Esophagus muscularis mucosa (tissue), 4 donors: ENCODE measurements at regions not wholly inside any gene's neighbourhood (a gene's known extent, or its start where the extent isn't known, plus 50 kb on each side); places are given as distances from the start of the nearest gene placed in this dataset.

Source experiments
- DNase-seq: peaks from one replicate; pipeline ENCODE4 v3.0.0-alpha.2; 2017; ENCODE audit errors: extremely low spot score
- H3K27ac ChIP-seq, 4 donors: fragments of 200-600 bp; sonication (generic); replicated peaks in 1 of 4; 1 replicate in 3 of 4; 2 replicates in 1 of 4; pipeline ENCODE4 v1.5.1; 2016 to 2019; ENCODE audit warnings: mild to moderate bottlenecking in 1 of 4
- H3K27me3 ChIP-seq, 4 donors: fragments of 200-600 bp; sonication (generic); one replicate each; pipeline versions ENCODE4 v1.5.1 to v1.6.0; 2016 to 2019
- H3K36me3 ChIP-seq, 4 donors: fragments of 200-600 bp; sonication (generic); one replicate each; pipeline ENCODE4 v1.5.1; 2016 to 2019
- H3K4me1 ChIP-seq, 4 donors: fragments of 200-600 bp; sonication (generic); one replicate each; pipeline ENCODE4 v1.5.1; 2016 to 2019
- H3K4me3 ChIP-seq, 4 donors: fragments of 200-600 bp; sonication (generic); 1 replicate in 2 of 4; 2 replicates in 2 of 4; pipeline ENCODE4 v1.5.1; 2016 to 2019; ENCODE audit warnings: mild to moderate bottlenecking in 4 of 4, moderate library complexity in 1 of 4
- H3K9me3 ChIP-seq, 4 donors: fragments of 200-600 bp; sonication (generic); 1 replicate in 3 of 4; 2 replicates in 1 of 4; pipeline ENCODE4 v1.5.1; 2016 to 2019
- CTCF ChIP-seq, 3 experiments: fragments of 200-600 bp in 2 of 3; fragments of 450-650 bp in 1 of 3; sonication (generic) in 2 of 3; IDR thresholded peaks; one replicate each; pipeline ENCODE4 v1.5.1; 2017 to 2019; ENCODE audit warnings: antibody characterized with exemption in 3 of 3, mild to moderate bottlenecking in 2 of 3, moderate library complexity in 1 of 3
- EP300 ChIP-seq: sonication (generic); formaldehyde crosslinking; IDR thresholded peaks from one replicate; pipeline ENCODE4 v1.6.1; 2017; ENCODE audit warnings: antibody characterized with exemption
- POLR2A ChIP-seq: fragments of 450-650 bp; IDR thresholded peaks from one replicate; pipeline ENCODE4 v1.6.1; 2017; ENCODE audit warnings: antibody characterized with exemption, moderate library complexity, mild to moderate bottlenecking, low read depth
- POLR2AphosphoS5 ChIP-seq, 2 donors: sonication (generic); formaldehyde crosslinking; IDR thresholded peaks; one replicate each; pipeline ENCODE4 v1.6.1; 2017; ENCODE audit warnings: antibody characterized with exemption in 2 of 2
- WGBS: methylation state at CpG from one replicate; pipeline ENCODE4 v1.1.5; 2018; 5-methylcytosine and 5-hydroxymethylcytosine counted together
- intact Hi-C: fragments of 100-400 bp; cut with DNase I; formaldehyde crosslinking; loops from one replicate; pipeline ENCODE4 v1.15.1; 2023

GRCh38 chr5:128682669-128683068, 144.6 kb upstream of the FBN2 start:
- Histone ChIP-seq H3K36me3 (no peaks in the 10 kb centered on the region), H3K27ac (no peak overlapping the region), H3K27me3 (no peaks in the 10 kb centered on the region), H3K4me3 (no peak overlapping the region), H3K4me1 (no peaks in the 10 kb centered on the region), H3K9me3 (no peaks in the 10 kb centered on the region)
- DNase-seq = no peak
- TF ChIP-seq EP300 (no peak), POLR2AphosphoS5 (IDR thresholded peaks at IDR 0.05) (no peak), CTCF (IDR thresholded peaks at IDR 0.05) (no peak), POLR2A (no peak)
- WGBS = 78% methylated on average over 2 of the region's 2 CpGs
- intact Hi-C loops = no loop called here

GRCh38 chr5:128684961-128685360, 146.9 kb upstream of the FBN2 start:
- no peaks in the 10 kb centered on the region for H3K4me1 ChIP-seq
- no peak overlapping the region for H3K4me3 ChIP-seq
- 84% methylated on average over 1 of the region's 1 CpG for WGBS
- H3K36me3 ChIP-seq = no peaks in the 10 kb centered on the region
- intact Hi-C loops = no loop called here
- no peak for TF ChIP-seq CTCF (IDR thresholded peaks at IDR 0.05)
- H3K27me3 ChIP-seq = no peaks in the 10 kb centered on the region
- no peak for DNase-seq
- H3K9me3 ChIP-seq = no peaks in the 10 kb centered on the region
- no peak overlapping the region for H3K27ac ChIP-seq

GRCh38 chr5:128687930-128688329, 149.9 kb upstream of the FBN2 start:
- DNase-seq = no peak
- Histone ChIP-seq H3K36me3 (no peaks in the 10 kb centered on the region), H3K4me1 (no peaks in the 10 kb centered on the region), H3K27ac (no peak overlapping the region), H3K27me3 (no peaks in the 10 kb centered on the region), H3K4me3 (no peak overlapping the region), H3K9me3 (no peaks in the 10 kb centered on the region)
- TF ChIP-seq POLR2AphosphoS5 (IDR thresholded peaks at IDR 0.05) (no peak), POLR2A (no peak), EP300 (no peak), CTCF (IDR thresholded peaks at IDR 0.05) (no peak)
- intact Hi-C loops = no loop called here
- WGBS = 78% methylated on average over 2 of the region's 2 CpGs

- Histone ChIP-seq H3K4me3 (no peak overlapping the region), H3K9me3 (no peaks in the 10 kb centered on the region), H3K36me3 (no peaks in the 10 kb centered on the region), H3K4me1 (no peaks in the 10 kb centered on the region), H3K27ac (no peak overlapping the region), H3K27me3 (no peaks in the 10 kb centered on the region)
- TF ChIP-seq CTCF (IDR thresholded peaks at IDR 0.05) (no peak), POLR2AphosphoS5 (IDR thresholded peaks at IDR 0.05) (no peak), POLR2A (no peak), EP300 (no peak)
- intact Hi-C loops = no loop called here
- WGBS = 79% methylated on average over 3 of the region's 3 CpGs
- DNase-seq = no peak
Measured at GRCh38 chr5:128693764-128694163, 155.7 kb upstream of the FBN2 start.

GRCh38 chr5:128695791-128696530, 157.9 kb upstream of the FBN2 start:
- Histone ChIP-seq H3K9me3 (no peaks in the 10 kb centered on the region), H3K27ac (no peak overlapping the region), H3K4me1 (no peaks in the 10 kb centered on the region), H3K36me3 (no peaks in the 10 kb centered on the region), H3K27me3 (no peaks in the 10 kb centered on the region), H3K4me3 (no peak overlapping the region)
- DNase-seq = no peak
- 92% methylated on average over 1 of the region's 1 CpG for WGBS
- TF ChIP-seq CTCF (IDR thresholded peaks at IDR 0.05) (no peak), POLR2AphosphoS5 (IDR thresholded peaks at IDR 0.05) (no peak), POLR2A (no peak), EP300 (no peak)
- intact Hi-C loops = no loop called here
